Endothelial cell of umbilical vein (primary cell): ENCODE measurements at regions not wholly inside any gene's neighbourhood (a gene's known extent, or its start where the extent isn't known, plus 50 kb on each side); places are given as distances from the start of the nearest gene placed in this dataset.

Source experiments
- BruUV-seq: library from RNA; stranded (reverse); fragments of 400-500 nt; replicated peaks from 2 replicates; lab custom pipeline; 2021; lab: Mats Ljungman, UMichigan
- CTCF ChIA-PET: fragments of 300-600, 350-600 bp; sonication (Branson Sonifier 250); formaldehyde crosslinking; loops from one replicate; lab custom pipeline; 2021; ENCODE audit warnings: antibody characterized with exemption, inconsistent platforms; lab: Charles Lee
- POLR2A ChIA-PET: fragments of 300-600, 350-600 bp; sonication (Branson Sonifier 250); formaldehyde crosslinking; loops from one replicate; lab custom pipeline; 2021; ENCODE audit warnings: antibody characterized with exemption, inconsistent platforms; lab: Charles Lee
- DNase-seq: peaks from one replicate; pipeline ENCODE4 v3.0.0-alpha.2; 2011; ENCODE audit warnings: low read depth, low spot score
- FAIRE-seq: peaks from 2 replicates; lab custom pipeline; 2011; peaks lifted over from hg19 to GRCh38; lab: Jason Lieb, UNC
- H2AFZ ChIP-seq: 2 replicates; pipeline ENCODE4 v1.6.0; 2012; ENCODE audit warnings: low read depth, low read length, control low read depth, inconsistent platforms
- H3K27ac ChIP-seq: 2 replicates; pipeline ENCODE4 v1.5.1; 2011; ENCODE audit warnings: low read depth, mild to moderate bottlenecking, control low read depth, low read length, moderate library complexity; ENCODE audit not compliant: insufficient read depth
- H3K27me3 ChIP-seq, 2 experiments: 2 replicates each; pipeline versions ENCODE4 v1.6.0 to v1.6.1; 2011; ENCODE audit warnings: low read length in 2 of 2, mixed read lengths in 1 of 2; ENCODE audit not compliant: control insufficient read depth in 2 of 2, insufficient read depth in 2 of 2
- H3K36me3 ChIP-seq, 2 experiments: 2 replicates in 1 of 2; 3 replicates in 1 of 2; pipeline ENCODE4 v1.5.1; 2011; ENCODE audit warnings: low read length in 2 of 2, mild to moderate bottlenecking in 1 of 2, moderate library complexity in 1 of 2; ENCODE audit not compliant: control insufficient read depth in 2 of 2, insufficient read depth in 2 of 2; ENCODE audit errors: extremely low read depth in 1 of 2
- H3K4me1 ChIP-seq: 3 replicates; pipeline ENCODE4 v1.5.1; 2011; ENCODE audit warnings: mild to moderate bottlenecking, low read length; ENCODE audit not compliant: control insufficient read depth, insufficient read depth; ENCODE audit errors: extremely low read depth
- H3K4me2 ChIP-seq: 2 replicates; pipeline ENCODE4 v1.6.1; 2011; ENCODE audit warnings: low read length, control low read depth, mixed read lengths; ENCODE audit not compliant: insufficient read depth
- H3K4me3 ChIP-seq, 3 experiments: fragments of 200-600 bp in 1 of 3; sonication (generic), shearing (Covaris generic) in 1 of 3; replicated peaks in 1 of 3; 2 replicates each; pipeline ENCODE4 v1.5.1; 2011 to 2016; ENCODE audit warnings: control low read depth in 3 of 3, low read length in 3 of 3, mild to moderate bottlenecking in 2 of 3, inconsistent platforms in 1 of 3, low read depth in 1 of 3, moderate library complexity in 1 of 3; ENCODE audit not compliant: insufficient read depth in 1 of 3
- H3K79me2 ChIP-seq: 2 replicates; pipeline ENCODE4 v1.6.0; 2012; ENCODE audit warnings: low read length, inconsistent platforms; ENCODE audit not compliant: control insufficient read depth, insufficient read depth
- H3K9ac ChIP-seq: replicated peaks from 2 replicates; pipeline ENCODE3; 2011; ENCODE audit warnings: low read length, control low read depth; ENCODE audit not compliant: insufficient read depth; ENCODE audit errors: extremely low read depth
- H3K9me1 ChIP-seq: replicated peaks from 3 replicates; pipeline ENCODE4 v1.6.0; 2011; ENCODE audit warnings: mild to moderate bottlenecking, low read length; ENCODE audit not compliant: control insufficient read depth, insufficient read depth; ENCODE audit errors: extremely low read depth
- H3K9me3 ChIP-seq: replicated peaks from 2 replicates; pipeline ENCODE4 v1.5.1; 2012; ENCODE audit warnings: low read length, inconsistent platforms; ENCODE audit not compliant: control insufficient read depth, insufficient read depth
- H4K20me1 ChIP-seq: replicated peaks from 2 replicates; pipeline ENCODE3; 2011; ENCODE audit warnings: mild to moderate bottlenecking, low read length; ENCODE audit not compliant: control insufficient read depth, insufficient read depth; ENCODE audit errors: extremely low read depth
- CTCF ChIP-seq, 2 donors: IDR thresholded peaks; 1 replicate in 1 of 2; 2 replicates in 1 of 2; pipeline ENCODE4 v1.5.1; 2011; ENCODE audit warnings: low read length in 2 of 2, mild to moderate bottlenecking in 2 of 2, moderate library complexity in 2 of 2, control low read depth in 1 of 2, inconsistent platforms in 1 of 2, low read depth in 1 of 2; ENCODE audit not compliant: insufficient read depth in 1 of 2; ENCODE audit errors: extremely low read depth in 1 of 2
- EZH2 ChIP-seq: IDR thresholded peaks from 2 replicates; pipeline ENCODE4 v1.6.1; 2012; ENCODE audit warnings: borderline replicate concordance, low read depth, mild to moderate bottlenecking, moderate library complexity, low read length, inconsistent platforms; ENCODE audit not compliant: severe bottlenecking
- FOS ChIP-seq: IDR thresholded peaks from 2 replicates; pipeline ENCODE4 v1.6.1; 2011; ENCODE audit warnings: mild to moderate bottlenecking, low read length, moderate library complexity, borderline replicate concordance; ENCODE audit not compliant: insufficient read depth
- GATA2 ChIP-seq: IDR thresholded peaks from 2 replicates; pipeline ENCODE4 v1.7.0; 2011; ENCODE audit warnings: low read depth, mild to moderate bottlenecking, moderate library complexity, mixed read lengths, low read length; ENCODE audit not compliant: insufficient read length, insufficient read depth
- JUN ChIP-seq: IDR thresholded peaks from 2 replicates; pipeline ENCODE4 v1.6.1; 2011; ENCODE audit warnings: borderline replicate concordance, low read depth; ENCODE audit not compliant: insufficient read length, insufficient read depth
- MAX ChIP-seq: IDR thresholded peaks from 2 replicates; pipeline ENCODE4 v1.6.1; 2011; ENCODE audit not compliant: insufficient read depth, insufficient read length
- MYC ChIP-seq: IDR thresholded peaks from one replicate; pipeline ENCODE4 v1.6.1; 2011; ENCODE audit warnings: mild to moderate bottlenecking, low read depth, low read length
- POLR2A ChIP-seq: IDR thresholded peaks from 2 replicates; pipeline ENCODE4 v1.6.1; 2012; ENCODE audit warnings: low read depth, mild to moderate bottlenecking, control low read depth, low read length
- POLR2AphosphoS5 ChIP-seq: IDR thresholded peaks from 2 replicates; pipeline ENCODE4 v1.6.1; 2012; ENCODE audit warnings: low read depth, mild to moderate bottlenecking, control low read depth, low read length, moderate library complexity; ENCODE audit not compliant: insufficient read depth
- dilution Hi-C: fragments of 300-500 bp; cut with MboI; formaldehyde crosslinking; loops from one replicate; pipeline ENCODE4 v1.15.0; 2019; ENCODE audit warnings: low sequenced_read_pairs; ENCODE audit not compliant: extremely low pct_ligation_motif_present
- intact Hi-C: fragments of 100-400 bp; cut with micrococcal nuclease; formaldehyde crosslinking; loops from one replicate; pipeline ENCODE4 v1.10.0; 2022

GRCh38 chr16:26963109-26963508 lies 103.6 kb upstream of the C16orf82 start:
- Histone ChIP-seq H3K79me2 (no peaks in the 10 kb centered on the region), H3K27ac (no peak overlapping the region), H2AFZ (no peak overlapping the region), H3K4me1 (no peaks in the 10 kb centered on the region), H3K27me3 (no peaks in the 10 kb centered on the region), H3K4me2 (no peak overlapping the region), H3K4me3 (no peak overlapping the region), H3K9me1 (no peaks in the 10 kb centered on the region), H3K9me3 (peaks cover 4% of the 10 kb centered on the region), H4K20me1 (no peaks in the 10 kb centered on the region), H3K36me3 (no peaks in the 10 kb centered on the region), H3K9ac (no peak overlapping the region)
- BruUV-seq: no TSS peak
- dilution Hi-C loops: no loop called here
- FAIRE-seq (no peak), DNase-seq (no peak)
- intact Hi-C loops: no loop called here
- ChIA-PET POLR2A (no interaction called here), CTCF (no interaction called here)
- no peak for TF ChIP-seq CTCF (IDR thresholded peaks at IDR 0.05; ENCODE audit: extremely low read depth in 1 of 2, insufficient read depth in 1 of 2, low read depth in 1 of 2, low read length in 2 of 2)
- TF ChIP-seq EZH2: no peak
- no peak for TF ChIP-seq MAX
- TF ChIP-seq POLR2A: no peak
- no peak for TF ChIP-seq POLR2AphosphoS5
- no peak for TF ChIP-seq MYC
- no peak for TF ChIP-seq FOS
- no peak for TF ChIP-seq GATA2
- TF ChIP-seq JUN: no peak
